GM18502 (cell line): ENCODE measurements at regions not wholly inside any gene's neighbourhood (a gene's known extent, or its start where the extent isn't known, plus 50 kb on each side); places are given as distances from the start of the nearest gene placed in this dataset.
"Not testable (repeated sequence)": the region's sequence is repeated elsewhere in the genome, so short reads cannot be mapped to it uniquely, and the experiment has no call there.

Experiments used
- ATAC-seq: cut with Tn5 transposase; IDR thresholded peaks from one replicate; pipeline ENCODE4 v1.9.1; 2021; ENCODE audit warnings: mild to moderate bottlenecking; ENCODE audit not compliant: unreplicated experiment, poor library complexity

DNA sequence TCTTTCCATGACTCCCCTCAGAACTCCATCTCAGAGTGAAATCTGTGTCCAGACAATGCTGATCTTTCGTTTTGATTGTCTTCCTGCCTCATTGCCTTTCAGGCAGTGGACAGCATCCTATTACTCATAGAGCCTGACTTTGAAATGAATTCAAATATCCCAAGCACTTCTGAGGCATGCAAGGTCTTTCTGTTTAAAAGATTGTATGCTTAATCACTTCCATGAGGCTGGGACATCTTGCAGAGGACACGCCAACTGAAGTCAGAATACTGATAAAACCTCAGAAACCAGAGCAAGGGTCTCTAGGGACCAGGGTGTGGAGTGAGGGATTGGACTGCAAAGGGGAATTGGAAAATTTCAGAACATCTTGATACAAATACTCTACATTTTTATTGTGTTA is 836.5 kb upstream of the ID2 start:
- no peak for ATAC-seq

DNA sequence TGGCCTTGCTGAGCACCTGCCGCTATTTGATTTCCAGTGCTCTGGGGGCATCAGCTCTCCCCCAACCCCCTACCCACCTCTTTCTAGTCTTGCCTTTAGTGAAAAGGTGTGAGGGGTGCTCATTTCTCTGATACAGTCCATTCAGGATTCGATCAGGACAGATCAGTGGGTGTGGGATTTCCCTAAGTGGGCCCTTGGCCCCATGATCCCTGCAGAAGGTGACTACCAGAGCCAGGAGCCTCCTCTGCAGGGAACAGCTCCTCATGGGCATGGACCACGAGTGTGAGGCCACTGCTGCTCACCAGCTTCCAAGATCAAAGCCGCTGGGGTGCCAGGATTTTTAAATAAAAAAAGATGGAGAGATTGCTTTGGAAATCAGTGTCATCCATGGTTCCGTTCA is 835.2 kb upstream of the ID2 start:
- no peak for ATAC-seq

DNA sequence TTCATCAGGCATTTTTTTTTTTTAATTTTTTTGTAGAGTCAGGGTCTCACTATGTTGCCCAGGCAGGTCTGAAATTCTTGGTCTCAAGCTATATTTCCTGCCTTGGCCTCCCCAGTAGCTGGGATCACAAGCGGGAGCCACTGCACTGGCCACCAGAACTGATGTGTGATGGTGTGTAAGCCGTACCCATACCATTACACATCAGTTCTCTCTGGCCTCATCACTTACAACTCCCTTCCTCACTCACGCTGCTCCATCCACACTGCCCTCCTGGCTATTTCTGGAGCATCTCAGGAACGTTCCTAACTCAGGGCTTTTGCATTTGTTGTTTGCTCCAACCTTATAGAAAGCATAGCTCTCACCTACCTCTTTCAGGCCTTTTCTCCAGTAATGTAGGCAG is 834.5 kb upstream of the ID2 start:
- no peak for ATAC-seq

DNA sequence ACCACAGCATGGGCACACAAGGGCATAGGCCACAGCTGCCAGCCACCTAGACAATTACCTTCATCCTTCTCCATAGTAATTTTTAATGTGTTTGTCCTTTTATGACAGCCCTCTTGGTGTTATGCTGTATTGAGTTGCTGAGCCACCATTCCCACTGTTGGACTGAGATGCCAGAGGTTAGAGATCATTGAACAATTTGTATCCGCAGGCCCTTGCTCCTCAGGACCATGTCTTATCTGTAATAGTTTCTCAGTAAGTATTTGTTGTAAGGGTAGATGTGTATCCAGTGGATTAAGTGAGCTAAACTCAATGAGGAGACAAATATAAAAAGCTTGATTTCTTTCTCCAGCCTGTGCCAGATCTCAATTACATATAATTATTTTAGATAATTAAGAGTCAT is 832.8 kb upstream of the ID2 start:
- no peak for ATAC-seq

DNA sequence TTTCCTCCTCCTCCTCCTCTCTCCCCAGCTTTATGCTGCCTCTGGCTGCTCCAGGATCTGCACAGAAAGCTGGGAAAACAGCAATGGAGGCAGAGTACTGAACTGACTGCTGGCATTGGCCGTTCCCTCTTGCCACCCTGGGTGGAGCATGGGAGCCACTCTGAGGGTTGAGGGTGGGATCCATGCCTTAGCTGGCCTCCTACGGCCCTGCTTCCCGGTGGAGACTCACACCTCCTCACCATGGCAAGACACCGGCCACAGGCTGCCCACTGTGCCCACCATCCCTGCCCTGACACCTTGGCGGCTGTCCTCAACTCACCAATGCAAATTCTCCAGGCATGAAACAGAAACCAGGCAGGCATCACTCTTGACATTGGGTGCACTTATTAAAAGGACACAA is 832.3 kb upstream of the ID2 start:
- ATAC-seq, result no peak

DNA sequence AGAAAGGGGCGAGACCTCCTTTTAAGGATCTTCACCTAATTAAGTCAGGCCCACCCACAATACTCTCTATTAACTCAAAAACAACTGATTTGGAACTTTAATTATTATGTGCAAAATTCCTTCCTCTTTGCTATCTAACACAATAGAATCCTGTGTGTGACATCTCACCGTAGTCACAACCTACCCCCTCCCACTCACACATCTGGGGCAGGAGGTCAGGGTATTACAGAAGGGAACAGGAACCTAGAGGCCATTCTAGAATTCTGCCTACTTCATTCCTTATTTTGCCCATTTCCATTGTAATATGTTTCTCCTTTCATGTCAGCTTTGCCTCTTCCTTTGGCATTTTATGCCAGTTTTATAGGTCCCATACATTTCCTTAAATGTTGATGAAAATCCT is 829.3 kb upstream of the ID2 start:
- no peak for ATAC-seq

DNA sequence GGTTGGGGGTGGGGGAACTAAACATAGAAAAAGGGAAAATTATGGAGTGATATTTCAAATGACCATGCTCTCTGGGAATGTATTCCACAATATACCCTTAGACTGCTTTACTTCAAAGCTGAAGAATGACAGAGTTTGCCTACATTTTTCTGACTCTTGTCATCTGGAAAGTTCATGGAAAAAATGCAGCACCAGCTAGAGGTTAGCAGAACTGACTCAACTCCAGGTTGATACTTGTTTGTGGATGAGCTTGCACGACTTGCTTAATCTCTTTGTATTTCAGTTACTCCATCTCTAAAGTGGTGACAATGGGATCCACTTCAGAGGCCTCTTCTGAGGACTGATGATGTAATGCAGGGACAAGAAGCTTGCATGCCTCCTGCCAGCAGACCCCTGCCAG is 824.0 kb upstream of the ID2 start:
- no peak for ATAC-seq

DNA sequence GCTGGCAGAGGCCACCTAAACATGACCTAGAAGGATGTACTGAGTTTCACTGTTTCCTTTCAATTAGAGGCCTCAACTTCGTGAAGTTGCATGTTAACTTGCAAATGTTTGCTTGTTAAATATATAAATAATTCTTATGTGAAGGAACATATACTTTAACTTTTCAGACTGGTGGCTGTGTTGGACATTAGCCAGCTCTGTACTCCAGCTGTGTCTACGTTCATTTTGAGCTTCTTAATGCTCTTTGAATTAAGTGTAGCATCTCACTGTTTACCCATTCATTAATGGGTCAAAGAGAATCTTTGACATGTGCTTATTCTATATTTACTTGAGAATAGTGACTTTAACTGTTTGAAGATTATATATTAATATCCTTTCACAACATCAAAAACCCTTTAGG is 823.2 kb upstream of the ID2 start:
- no peak for ATAC-seq

DNA sequence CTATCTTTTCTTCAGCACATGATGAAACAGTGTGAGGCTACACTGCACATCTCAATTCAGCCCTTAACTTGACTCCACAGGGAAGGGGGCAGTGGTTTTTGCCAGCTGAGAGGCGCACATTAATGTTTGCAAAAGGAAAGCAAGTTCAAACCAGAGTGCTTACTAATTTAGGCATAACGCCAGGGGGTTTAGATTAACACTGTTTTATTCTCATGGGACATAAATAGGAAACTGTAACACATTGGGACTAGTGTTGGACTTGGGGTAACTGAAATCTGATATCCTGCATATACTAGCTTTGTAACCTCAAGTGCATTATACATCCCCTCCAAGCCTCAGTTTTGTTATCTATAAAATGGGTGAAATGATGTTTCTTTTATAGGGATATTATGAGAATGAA is 821.2 kb upstream of the ID2 start:
- no peak for ATAC-seq

DNA sequence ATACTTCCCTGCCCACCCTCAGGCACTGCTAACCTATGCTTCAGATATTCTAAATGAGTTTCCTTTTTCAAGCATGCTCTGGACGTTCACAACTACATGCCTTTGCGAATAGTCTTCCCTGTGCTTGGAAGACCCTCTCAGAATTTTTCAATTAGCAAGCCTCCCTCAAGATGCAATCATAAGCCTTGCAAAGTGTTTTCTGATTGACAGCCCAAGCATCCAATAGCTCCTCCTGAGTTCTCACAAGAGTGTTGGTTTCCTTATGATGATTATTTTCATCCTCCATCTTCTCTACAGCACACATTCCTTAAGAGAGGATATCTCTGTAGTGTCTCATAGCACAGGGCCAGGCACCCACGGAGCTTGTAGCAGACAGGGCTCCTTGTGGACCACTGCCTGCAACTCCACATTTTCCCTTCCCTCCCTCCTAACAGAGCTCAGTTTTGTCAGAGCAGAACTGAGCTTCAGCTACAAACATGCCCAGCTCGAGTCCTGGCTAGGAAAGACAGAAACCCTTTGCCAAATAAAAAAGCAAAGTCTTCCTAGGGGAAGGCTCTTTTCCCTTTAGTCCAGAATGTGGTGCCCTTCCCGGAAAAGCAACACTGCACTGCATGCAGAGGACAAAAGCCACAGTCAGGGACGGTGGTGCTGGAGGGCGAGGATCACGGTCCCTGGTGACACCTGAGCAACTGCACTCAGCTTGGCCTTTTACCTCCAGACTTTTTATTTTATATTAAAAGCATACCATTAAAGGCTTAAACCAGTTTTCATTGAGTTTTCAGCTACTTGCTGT is 819.8 kb upstream of the ID2 start:
- no peak for ATAC-seq

DNA sequence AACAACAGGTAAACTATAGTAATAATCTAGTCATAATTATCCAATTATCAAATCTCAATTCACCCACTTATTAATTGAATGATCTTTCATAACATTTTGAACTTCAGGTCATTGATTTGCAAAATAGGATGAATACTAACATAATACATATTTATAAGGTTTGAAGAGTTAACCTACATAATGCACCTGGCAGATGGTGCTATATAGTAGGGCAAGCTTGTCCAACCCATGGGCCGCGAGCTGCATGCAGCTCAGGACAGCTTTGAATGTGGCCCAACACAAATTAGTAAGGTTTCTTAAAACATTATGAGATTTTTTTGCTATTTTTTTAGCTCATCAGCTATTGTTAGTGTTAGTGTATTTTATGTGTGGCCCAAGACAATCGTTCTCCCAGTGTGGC is 815.8 kb upstream of the ID2 start:
- no peak for ATAC-seq

DNA sequence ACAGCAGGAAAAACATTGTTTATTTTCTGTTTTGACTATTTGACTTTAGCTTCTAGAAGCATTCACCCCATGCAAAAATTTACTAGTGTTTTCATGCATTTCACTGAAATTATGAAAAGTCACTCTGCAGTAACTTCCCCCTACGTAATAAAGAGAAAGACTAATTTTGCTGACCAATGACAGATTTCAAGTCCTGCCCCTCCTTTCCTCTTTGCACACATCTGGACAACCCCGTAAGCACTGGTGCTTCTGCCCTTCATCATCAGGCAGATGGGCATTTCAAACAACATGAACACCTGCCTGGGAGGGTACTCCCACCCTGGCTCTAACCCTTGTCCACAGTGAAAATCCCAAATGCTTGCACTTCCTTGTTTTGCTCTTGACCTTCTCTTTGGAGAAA is 815.0 kb upstream of the ID2 start:
- no peak for ATAC-seq

DNA sequence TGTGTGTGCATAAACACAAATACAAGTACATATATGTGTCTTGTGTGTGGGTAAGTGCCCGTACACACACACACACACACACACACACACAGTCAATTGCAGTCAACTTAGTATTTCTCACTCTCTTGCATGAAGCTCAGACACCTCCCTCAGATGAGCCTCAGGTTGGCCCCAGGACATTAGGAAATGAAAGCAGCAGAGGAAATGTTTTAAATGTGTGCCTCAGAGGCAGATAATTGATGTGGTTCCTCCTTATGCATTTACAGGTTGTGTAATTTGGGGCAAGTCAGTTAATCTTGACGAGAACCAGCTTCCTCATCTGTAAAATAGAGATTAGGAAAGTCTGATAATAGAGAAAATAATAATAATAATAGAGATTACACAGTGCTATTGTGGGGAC is 814.0 kb upstream of the ID2 start:
- no peak for ATAC-seq

DNA sequence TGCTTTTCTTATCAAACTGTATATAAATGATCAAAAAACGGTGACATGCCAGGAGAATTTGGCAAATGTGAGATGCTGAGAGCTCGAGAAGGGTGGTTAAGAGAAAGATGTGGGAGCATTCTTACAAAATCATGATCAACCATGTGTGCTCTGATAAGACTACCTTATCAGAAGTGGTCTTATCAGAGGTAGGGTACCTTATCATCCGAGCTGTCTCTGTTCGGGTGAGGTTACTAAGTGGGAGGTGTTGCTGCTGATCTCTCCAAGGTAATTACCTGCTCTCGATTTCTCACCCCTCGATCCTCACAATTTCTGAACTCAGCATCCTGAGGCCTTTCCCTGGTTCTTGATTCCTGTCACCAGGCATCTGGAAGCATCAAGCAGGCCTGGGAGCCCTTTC is 813.0 kb upstream of the ID2 start:
- ATAC-seq, result no peak

DNA sequence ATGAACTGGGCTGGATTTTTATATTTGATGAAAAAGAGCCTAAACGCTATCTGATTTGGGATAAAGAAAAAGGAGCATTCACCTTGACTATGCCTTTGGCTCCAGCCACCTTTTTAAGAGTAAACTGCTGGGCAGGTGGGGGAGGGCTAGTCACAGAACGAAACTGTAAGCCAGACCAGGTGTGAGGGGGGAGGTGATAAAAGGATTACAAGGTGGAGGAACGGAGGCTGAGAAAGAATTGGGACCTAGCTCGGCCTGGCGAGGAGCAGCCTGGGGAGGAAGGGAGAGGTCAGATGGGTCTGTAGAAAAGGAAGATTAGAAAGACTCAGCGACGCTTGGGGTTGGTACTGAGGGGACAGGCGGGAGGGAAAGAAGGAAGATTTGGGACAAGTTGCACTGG is 805.4 kb upstream of the ID2 start:
- not testable (repeated sequence) for ATAC-seq

DNA sequence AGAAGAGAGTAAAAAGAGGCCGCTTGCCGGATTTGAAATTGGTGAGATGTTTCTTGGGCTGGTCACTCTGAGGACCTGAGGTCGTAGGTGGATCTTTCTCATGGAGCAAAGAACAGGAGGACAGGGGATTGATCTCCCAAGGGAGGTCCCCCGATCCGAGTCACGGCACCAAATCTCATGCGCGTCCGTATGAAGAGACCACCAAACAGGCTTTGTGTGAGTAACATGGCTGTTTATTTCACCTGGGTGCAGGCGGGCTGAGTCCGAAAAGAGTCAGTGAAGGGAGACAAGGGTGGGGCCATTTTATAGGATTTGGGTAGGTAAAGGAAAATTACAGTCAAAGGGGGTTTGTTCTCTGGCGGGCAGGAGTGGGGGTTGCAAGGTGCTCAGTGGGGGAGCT is 803.6 kb upstream of the ID2 start:
- not testable (repeated sequence) for ATAC-seq

DNA sequence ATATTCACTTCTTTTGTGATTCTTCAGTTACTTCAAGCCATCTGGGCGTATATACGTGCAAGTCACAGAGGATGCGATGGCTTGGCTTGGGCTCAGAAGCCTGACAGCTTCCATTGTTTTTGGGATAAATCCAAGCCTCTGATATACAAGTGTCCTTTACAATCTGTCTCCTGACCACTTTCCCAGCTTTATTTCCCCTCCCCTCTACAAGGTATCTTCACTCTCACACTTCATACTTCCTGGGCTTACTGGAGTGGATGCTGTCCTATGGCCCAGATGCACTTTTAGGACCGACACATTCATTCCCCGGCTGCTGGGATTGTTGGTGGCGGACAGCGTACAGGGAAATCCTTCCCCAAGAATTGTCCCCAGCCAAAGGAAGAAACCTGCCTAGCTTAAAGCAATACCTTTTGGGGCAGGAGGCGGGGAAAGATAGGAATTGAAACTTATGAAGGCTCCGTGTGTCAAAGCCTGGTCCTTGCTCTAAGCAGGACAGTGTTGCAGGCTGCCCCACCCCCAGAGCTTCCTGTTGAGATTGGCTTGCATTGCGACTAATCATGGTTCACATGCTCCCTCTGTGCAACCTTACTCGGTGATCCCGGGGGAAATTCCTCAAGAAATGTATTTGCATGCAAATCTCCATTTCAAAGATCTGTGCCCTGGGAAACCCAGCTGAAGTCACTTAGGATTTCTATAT is 802.9 kb upstream of the ID2 start:
- ATAC-seq, result no peak

DNA sequence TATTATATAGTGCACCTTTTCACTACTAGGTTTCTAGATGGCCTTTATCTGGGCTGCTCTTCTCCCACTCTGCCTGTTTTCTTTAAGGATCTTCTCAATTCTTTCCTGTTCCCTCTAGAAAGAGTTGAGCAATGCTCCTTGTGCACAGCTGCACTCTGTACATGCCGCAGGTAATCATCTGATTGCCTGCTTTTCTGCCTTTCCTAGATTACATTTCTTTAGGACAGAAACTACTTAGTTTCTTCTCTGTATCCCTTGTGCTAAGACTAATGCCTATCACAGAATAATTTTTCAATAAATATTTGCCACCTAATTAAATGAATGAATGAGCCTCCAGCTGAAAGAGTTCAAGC is 802.4 kb upstream of the ID2 start:
- ATAC-seq, result no peak

DNA sequence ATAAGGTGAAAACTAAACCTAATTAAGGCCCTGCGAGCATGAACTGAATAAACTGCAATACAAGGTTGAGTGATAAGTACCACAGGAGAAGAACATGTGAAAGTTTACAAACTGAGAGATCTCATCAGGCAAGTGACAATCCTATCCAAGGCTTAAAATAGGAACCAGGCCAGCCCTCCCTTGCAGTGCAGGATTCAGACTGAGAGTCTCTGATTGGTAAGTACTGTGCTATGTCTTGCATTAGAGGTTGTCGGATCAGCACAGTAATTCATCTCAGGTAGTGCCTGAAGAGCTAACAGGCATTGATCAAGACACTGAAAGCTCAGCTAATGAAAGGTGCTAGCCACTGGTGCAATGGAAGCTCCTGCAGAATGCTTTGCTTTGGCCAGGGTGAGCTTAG is 801.7 kb upstream of the ID2 start:
- no peak for ATAC-seq

DNA sequence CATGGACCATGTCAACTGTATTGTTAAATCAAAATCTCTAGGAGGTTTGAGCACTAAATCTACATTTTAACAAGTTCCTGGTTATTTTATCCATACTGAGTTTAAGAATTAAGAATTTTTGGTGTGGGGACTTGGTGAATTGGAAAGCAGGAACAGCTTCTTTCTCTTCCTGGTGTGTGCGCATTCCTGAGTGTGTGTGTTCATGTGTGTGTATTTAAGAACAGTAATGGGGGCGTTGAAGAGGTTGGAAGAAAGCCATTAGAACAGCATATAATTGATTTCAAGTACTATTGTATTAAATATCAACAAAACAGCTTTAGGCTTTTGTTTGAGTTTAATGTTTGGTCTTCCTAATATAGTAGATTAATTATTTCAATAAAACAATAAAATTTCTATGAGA is 801.3 kb upstream of the ID2 start:
- ATAC-seq, result no peak

DNA sequence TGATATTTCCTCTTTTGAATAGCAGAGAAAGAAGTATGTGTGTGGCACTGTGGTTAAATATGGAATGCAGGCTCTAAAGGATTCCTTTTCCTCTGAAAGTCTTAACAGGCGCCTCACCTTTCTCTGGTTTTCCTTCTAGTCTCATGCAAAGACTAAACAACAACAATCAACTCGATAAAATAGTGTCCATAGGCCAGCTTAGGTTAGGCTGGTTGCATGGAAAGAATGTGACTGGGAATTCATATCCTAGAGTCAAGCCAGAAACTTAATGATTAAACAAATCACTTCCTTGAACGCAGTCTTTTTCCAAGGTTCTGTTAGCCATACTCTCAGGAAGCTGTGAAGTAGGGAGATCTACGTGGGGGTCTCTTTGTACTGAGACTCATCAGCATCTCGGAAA is 800.8 kb upstream of the ID2 start:
- no peak for ATAC-seq

DNA sequence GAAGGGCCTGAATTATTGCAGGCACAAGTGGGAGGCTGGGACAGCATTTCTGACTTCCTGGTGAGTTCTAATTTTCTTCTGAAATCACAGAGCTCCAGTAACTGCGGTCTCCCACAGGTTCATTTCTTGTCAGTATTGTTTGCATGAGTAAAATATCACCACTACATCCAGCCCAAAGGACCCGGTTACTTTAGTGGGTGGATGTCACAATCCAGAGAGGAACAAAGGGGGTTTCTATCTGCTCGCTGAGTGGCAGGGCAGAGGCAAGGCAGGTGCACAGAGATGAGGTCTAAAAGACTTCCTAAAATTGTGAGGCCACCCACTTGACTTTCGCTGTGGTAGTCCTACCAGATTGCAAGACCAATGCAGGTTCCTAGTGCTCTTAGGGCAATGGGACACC is 800.4 kb upstream of the ID2 start:
- ATAC-seq, result no peak
